GM23338 (cell line): ENCODE measurements at regions not wholly inside any gene's neighbourhood (a gene's known extent, or its start where the extent isn't known, plus 50 kb on each side); places are given as distances from the start of the nearest gene placed in this dataset.

ENCODE experiments used
- CREB1 ChIP-seq: fragments of 250-450 bp; sonication (Bioruptor Pico); IDR thresholded peaks from 2 replicates; pipeline ENCODE4 v1.5.0; 2020; ENCODE audit warnings: low read depth, mild to moderate bottlenecking, moderate library complexity
- EZH2 ChIP-seq: fragments of 200-600 bp; sonication (generic); IDR thresholded peaks from one replicate; pipeline ENCODE4 v1.8.0; 2017; ENCODE audit warnings: antibody characterized with exemption, mild to moderate bottlenecking, low read depth; ENCODE audit not compliant: unreplicated experiment
- EZH2phosphoT487 ChIP-seq: fragments of 200-600 bp; sonication (generic); IDR thresholded peaks from one replicate; pipeline ENCODE4 v1.8.1; 2018; ENCODE audit warnings: antibody characterized with exemption; ENCODE audit not compliant: unreplicated experiment
- JUNB ChIP-seq: IDR thresholded peaks from one replicate; pipeline ENCODE4 v1.6.1; 2016; ENCODE audit warnings: antibody characterized with exemption; ENCODE audit not compliant: unreplicated experiment
- NANOG ChIP-seq: IDR thresholded peaks from 2 replicates; pipeline ENCODE4 v1.6.1; 2016; ENCODE audit warnings: antibody characterized with exemption, borderline replicate concordance
- POLR2AphosphoS5 ChIP-seq: IDR thresholded peaks from 2 replicates; pipeline ENCODE4 v1.6.1; 2016; ENCODE audit warnings: antibody characterized with exemption, low read depth
- STAT1 ChIP-seq: IDR thresholded peaks from one replicate; pipeline ENCODE4 v1.6.1; 2016; ENCODE audit warnings: antibody characterized with exemption; ENCODE audit not compliant: unreplicated experiment
- ZNF114 ChIP-seq: fragments of 250-450 bp; sonication (Bioruptor Pico); IDR thresholded peaks from 2 replicates; pipeline ENCODE4 v1.5.0; 2020; ENCODE audit warnings: mild to moderate bottlenecking, moderate library complexity
- ZNF331 ChIP-seq: fragments of 250-450 bp; sonication (Bioruptor Pico); IDR thresholded peaks from 2 replicates; pipeline ENCODE4 v1.5.0; 2020; ENCODE audit warnings: low read depth, mild to moderate bottlenecking, moderate library complexity
- TF ChIP-seq, protein P1 (sequence below): IDR thresholded peaks from one replicate; pipeline ENCODE4 v1.6.1; 2018; ENCODE audit warnings: antibody characterized with exemption; ENCODE audit not compliant: unreplicated experiment
- TF ChIP-seq, protein P2 (sequence below), 2 experiments: fragments of 200-600 bp in 1 of 2; sonication (generic) in 1 of 2; conservative IDR thresholded peaks; 2 replicates each; pipeline versions ENCODE4 v1.5.1 to v1.6.1; 2016 to 2017; ENCODE audit warnings: antibody characterized with exemption in 2 of 2, low read depth in 2 of 2, mild to moderate bottlenecking in 2 of 2, moderate library complexity in 1 of 2
- TF ChIP-seq, protein P3 (sequence below): IDR thresholded peaks from 2 replicates; pipeline ENCODE4 v1.6.1; 2016; ENCODE audit warnings: antibody characterized with exemption
- TF ChIP-seq, protein P4 (sequence below): fragments of 250-450 bp; sonication (Bioruptor Pico); IDR thresholded peaks from 2 replicates; pipeline ENCODE4 v1.5.0; 2020; ENCODE audit warnings: mild to moderate bottlenecking, moderate library complexity

DNA sequence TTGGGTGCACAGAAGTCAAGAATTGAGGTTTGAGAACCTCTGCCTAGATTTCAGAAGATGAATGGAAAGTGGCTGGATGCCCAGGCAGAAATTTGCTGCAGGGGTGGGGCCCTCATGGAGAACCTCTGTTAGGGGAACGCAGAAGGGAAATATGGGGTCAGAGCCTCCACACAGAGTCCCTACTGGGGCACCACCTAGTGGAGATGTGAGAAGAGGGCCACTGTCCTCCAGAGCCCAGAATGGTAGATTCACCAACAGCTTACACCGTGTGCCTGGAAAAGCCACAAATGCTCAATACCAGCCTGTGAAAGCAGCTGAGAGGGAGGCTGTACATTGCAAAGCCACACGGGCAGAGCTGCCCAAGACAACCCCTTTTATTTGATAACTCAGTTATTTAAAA is 383.5 kb downstream of the TLE4 start:
- TF ChIP-seq, protein P1, sequence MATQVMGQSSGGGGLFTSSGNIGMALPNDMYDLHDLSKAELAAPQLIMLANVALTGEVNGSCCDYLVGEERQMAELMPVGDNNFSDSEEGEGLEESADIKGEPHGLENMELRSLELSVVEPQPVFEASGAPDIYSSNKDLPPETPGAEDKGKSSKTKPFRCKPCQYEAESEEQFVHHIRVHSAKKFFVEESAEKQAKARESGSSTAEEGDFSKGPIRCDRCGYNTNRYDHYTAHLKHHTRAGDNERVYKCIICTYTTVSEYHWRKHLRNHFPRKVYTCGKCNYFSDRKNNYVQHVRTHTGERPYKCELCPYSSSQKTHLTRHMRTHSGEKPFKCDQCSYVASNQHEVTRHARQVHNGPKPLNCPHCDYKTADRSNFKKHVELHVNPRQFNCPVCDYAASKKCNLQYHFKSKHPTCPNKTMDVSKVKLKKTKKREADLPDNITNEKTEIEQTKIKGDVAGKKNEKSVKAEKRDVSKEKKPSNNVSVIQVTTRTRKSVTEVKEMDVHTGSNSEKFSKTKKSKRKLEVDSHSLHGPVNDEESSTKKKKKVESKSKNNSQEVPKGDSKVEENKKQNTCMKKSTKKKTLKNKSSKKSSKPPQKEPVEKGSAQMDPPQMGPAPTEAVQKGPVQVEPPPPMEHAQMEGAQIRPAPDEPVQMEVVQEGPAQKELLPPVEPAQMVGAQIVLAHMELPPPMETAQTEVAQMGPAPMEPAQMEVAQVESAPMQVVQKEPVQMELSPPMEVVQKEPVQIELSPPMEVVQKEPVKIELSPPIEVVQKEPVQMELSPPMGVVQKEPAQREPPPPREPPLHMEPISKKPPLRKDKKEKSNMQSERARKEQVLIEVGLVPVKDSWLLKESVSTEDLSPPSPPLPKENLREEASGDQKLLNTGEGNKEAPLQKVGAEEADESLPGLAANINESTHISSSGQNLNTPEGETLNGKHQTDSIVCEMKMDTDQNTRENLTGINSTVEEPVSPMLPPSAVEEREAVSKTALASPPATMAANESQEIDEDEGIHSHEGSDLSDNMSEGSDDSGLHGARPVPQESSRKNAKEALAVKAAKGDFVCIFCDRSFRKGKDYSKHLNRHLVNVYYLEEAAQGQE, result no peak
- no peak for TF ChIP-seq POLR2AphosphoS5
- TF ChIP-seq, protein P2, sequence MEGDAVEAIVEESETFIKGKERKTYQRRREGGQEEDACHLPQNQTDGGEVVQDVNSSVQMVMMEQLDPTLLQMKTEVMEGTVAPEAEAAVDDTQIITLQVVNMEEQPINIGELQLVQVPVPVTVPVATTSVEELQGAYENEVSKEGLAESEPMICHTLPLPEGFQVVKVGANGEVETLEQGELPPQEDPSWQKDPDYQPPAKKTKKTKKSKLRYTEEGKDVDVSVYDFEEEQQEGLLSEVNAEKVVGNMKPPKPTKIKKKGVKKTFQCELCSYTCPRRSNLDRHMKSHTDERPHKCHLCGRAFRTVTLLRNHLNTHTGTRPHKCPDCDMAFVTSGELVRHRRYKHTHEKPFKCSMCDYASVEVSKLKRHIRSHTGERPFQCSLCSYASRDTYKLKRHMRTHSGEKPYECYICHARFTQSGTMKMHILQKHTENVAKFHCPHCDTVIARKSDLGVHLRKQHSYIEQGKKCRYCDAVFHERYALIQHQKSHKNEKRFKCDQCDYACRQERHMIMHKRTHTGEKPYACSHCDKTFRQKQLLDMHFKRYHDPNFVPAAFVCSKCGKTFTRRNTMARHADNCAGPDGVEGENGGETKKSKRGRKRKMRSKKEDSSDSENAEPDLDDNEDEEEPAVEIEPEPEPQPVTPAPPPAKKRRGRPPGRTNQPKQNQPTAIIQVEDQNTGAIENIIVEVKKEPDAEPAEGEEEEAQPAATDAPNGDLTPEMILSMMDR (conservative IDR thresholded peaks at IDR 0.05; ENCODE audit: low read depth in 2 of 2), result peak; percentile 46 to 71
- no peak for TF ChIP-seq CREB1 (CRISPR knock-in tag)
- TF ChIP-seq EZH2phosphoT487, result no peak
- no peak for TF ChIP-seq NANOG
- TF ChIP-seq ZNF114 (CRISPR knock-in tag), result no peak
- TF ChIP-seq EZH2, result no peak
- no peak for TF ChIP-seq STAT1
- no peak for TF ChIP-seq ZNF331 (CRISPR knock-in tag)
- TF ChIP-seq, protein P3, sequence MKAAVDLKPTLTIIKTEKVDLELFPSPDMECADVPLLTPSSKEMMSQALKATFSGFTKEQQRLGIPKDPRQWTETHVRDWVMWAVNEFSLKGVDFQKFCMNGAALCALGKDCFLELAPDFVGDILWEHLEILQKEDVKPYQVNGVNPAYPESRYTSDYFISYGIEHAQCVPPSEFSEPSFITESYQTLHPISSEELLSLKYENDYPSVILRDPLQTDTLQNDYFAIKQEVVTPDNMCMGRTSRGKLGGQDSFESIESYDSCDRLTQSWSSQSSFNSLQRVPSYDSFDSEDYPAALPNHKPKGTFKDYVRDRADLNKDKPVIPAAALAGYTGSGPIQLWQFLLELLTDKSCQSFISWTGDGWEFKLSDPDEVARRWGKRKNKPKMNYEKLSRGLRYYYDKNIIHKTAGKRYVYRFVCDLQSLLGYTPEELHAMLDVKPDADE, result no peak
- no peak for TF ChIP-seq JUNB
- TF ChIP-seq, protein P4, sequence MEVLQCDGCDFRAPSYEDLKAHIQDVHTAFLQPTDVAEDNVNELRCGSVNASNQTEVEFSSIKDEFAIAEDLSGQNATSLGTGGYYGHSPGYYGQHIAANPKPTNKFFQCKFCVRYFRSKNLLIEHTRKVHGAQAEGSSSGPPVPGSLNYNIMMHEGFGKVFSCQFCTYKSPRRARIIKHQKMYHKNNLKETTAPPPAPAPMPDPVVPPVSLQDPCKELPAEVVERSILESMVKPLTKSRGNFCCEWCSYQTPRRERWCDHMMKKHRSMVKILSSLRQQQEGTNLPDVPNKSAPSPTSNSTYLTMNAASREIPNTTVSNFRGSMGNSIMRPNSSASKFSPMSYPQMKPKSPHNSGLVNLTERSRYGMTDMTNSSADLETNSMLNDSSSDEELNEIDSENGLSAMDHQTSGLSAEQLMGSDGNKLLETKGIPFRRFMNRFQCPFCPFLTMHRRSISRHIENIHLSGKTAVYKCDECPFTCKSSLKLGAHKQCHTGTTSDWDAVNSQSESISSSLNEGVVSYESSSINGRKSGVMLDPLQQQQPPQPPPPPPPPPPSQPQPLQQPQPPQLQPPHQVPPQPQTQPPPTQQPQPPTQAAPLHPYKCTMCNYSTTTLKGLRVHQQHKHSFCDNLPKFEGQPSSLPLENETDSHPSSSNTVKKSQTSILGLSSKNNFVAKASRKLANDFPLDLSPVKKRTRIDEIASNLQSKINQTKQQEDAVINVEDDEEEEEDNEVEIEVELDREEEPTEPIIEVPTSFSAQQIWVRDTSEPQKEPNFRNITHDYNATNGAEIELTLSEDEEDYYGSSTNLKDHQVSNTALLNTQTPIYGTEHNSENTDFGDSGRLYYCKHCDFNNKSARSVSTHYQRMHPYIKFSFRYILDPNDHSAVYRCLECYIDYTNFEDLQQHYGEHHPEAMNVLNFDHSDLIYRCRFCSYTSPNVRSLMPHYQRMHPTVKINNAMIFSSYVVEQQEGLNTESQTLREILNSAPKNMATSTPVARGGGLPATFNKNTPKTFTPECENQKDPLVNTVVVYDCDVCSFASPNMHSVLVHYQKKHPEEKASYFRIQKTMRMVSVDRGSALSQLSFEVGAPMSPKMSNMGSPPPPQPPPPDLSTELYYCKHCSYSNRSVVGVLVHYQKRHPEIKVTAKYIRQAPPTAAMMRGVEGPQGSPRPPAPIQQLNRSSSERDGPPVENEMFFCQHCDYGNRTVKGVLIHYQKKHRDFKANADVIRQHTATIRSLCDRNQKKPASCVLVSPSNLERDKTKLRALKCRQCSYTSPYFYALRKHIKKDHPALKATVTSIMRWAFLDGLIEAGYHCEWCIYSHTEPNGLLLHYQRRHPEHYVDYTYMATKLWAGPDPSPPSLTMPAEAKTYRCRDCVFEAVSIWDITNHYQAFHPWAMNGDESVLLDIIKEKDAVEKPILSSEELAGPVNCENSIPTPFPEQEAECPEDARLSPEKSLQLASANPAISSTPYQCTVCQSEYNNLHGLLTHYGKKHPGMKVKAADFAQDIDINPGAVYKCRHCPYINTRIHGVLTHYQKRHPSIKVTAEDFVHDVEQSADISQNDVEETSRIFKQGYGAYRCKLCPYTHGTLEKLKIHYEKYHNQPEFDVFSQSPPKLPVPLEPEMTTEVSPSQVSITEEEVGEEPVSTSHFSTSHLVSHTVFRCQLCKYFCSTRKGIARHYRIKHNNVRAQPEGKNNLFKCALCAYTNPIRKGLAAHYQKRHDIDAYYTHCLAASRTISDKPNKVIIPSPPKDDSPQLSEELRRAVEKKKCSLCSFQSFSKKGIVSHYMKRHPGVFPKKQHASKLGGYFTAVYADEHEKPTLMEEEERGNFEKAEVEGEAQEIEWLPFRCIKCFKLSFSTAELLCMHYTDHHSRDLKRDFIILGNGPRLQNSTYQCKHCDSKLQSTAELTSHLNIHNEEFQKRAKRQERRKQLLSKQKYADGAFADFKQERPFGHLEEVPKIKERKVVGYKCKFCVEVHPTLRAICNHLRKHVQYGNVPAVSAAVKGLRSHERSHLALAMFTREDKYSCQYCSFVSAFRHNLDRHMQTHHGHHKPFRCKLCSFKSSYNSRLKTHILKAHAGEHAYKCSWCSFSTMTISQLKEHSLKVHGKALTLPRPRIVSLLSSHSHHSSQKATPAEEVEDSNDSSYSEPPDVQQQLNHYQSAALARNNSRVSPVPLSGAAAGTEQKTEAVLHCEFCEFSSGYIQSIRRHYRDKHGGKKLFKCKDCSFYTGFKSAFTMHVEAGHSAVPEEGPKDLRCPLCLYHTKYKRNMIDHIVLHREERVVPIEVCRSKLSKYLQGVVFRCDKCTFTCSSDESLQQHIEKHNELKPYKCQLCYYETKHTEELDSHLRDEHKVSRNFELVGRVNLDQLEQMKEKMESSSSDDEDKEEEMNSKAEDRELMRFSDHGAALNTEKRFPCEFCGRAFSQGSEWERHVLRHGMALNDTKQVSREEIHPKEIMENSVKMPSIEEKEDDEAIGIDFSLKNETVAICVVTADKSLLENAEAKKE (CRISPR knock-in tag), result no peak
